CD4-positive, alpha-beta T cell (primary cell): ENCODE measurements at regions not wholly inside any gene's neighbourhood (a gene's known extent, or its start where the extent isn't known, plus 50 kb on each side); places are given as distances from the start of the nearest gene placed in this dataset.

Experiments
- ATAC-seq: fragments of 200-7000 bp; cut with Tn5 transposase; one replicate; pipeline ENCODE4 v1.10.0; 2022; ENCODE audit warnings: mild to moderate bottlenecking; ENCODE audit not compliant: poor library complexity
- CTCF ChIA-PET: fragments of 350-600 bp; sonication (Branson Sonifier 250); formaldehyde crosslinking; loops from one replicate; lab custom pipeline; 2021; ENCODE audit warnings: antibody characterized with exemption, inconsistent platforms; lab: Charles Lee
- POLR2A ChIA-PET: fragments of 350-600 bp; sonication (Branson Sonifier 250); formaldehyde crosslinking; loops from one replicate; lab custom pipeline; 2021; ENCODE audit warnings: antibody characterized with exemption, inconsistent platforms; lab: Charles Lee
- DNase-seq, 14 experiments: peaks; one replicate each; pipeline ENCODE4 v3.0.0-alpha.2; 2013 to 2020; ENCODE audit warnings: mixed read lengths in 2 of 14
- H3K27ac ChIP-seq, 2 donors: one replicate each; pipeline versions ENCODE4 v1.5.1 to v1.7.0; 2013; ENCODE audit warnings: low read length in 2 of 2, low read depth in 1 of 2, mild to moderate bottlenecking in 1 of 2
- H3K27me3 ChIP-seq, 2 experiments: 1 replicate in 1 of 2; 2 replicates in 1 of 2; pipeline versions ENCODE4 v1.6.1 to v1.7.0; 2013; ENCODE audit warnings: low read length in 2 of 2, control low read depth in 1 of 2, mild to moderate bottlenecking in 1 of 2, moderate library complexity in 1 of 2; ENCODE audit not compliant: insufficient read depth in 2 of 2, control insufficient read depth in 1 of 2
- H3K36me3 ChIP-seq: one replicate; pipeline ENCODE4 v1.6.1; 2013; ENCODE audit warnings: low read length, control low read depth; ENCODE audit not compliant: insufficient read depth
- H3K4me1 ChIP-seq: one replicate; pipeline ENCODE4 v1.6.1; 2013; ENCODE audit warnings: low read length, control low read depth; ENCODE audit not compliant: insufficient read depth
- H3K4me3 ChIP-seq: one replicate; pipeline ENCODE4 v1.5.1; 2013; ENCODE audit warnings: mild to moderate bottlenecking, low read length, moderate library complexity
- H3K9me3 ChIP-seq, 2 experiments: 1 replicate in 1 of 2; 2 replicates in 1 of 2; pipeline versions ENCODE4 v1.6.1 to v1.7.0; 2013; ENCODE audit warnings: low read length in 2 of 2, mild to moderate bottlenecking in 2 of 2, control low read depth in 1 of 2, moderate library complexity in 1 of 2; ENCODE audit not compliant: control insufficient read depth in 1 of 2, insufficient read depth in 1 of 2
- H3K27ac Mint-ChIP-seq: one replicate; pipeline ENCODE4 v1.8.0; 2020; ENCODE audit warnings: mixed read lengths
- H3K27me3 Mint-ChIP-seq: one replicate; pipeline ENCODE4 v1.8.0; 2021; ENCODE audit warnings: mixed read lengths
- H3K36me3 Mint-ChIP-seq: one replicate; pipeline ENCODE4 v1.8.0; 2021; ENCODE audit warnings: low read depth, mixed read lengths
- H3K4me1 Mint-ChIP-seq: one replicate; pipeline ENCODE4 v1.8.0; 2021; ENCODE audit warnings: low read depth, mixed read lengths
- H3K4me3 Mint-ChIP-seq: one replicate; pipeline ENCODE4 v1.8.0; 2020; ENCODE audit warnings: mild to moderate bottlenecking, mixed read lengths
- H3K9me3 Mint-ChIP-seq: one replicate; pipeline ENCODE4 v1.8.0; 2020; ENCODE audit warnings: mixed read lengths
- CTCF ChIP-seq: fragments of 200-600 bp; IDR thresholded peaks from one replicate; pipeline ENCODE4 v1.8.0; 2022; ENCODE audit warnings: antibody characterized with exemption, mild to moderate bottlenecking
- intact Hi-C, 2 experiments: fragments of 100-400 bp; cut with DNase I in 1 of 2; cut with micrococcal nuclease in 1 of 2; formaldehyde crosslinking; loops; one replicate each; pipeline versions ENCODE4 v1.15.1 to v1.9.0; 2023 to 2025; cut with DNase I, micrococcal nuclease

- Histone ChIP-seq H3K27ac (no peak overlapping the region), H3K36me3 (no peaks in the 10 kb centered on the region), H3K4me1 (no peaks in the 10 kb centered on the region), H3K9me3 (peaks cover 0 to 6% of the 10 kb centered on the region in 2 experiments), H3K4me3 (no peak overlapping the region), H3K27me3 (peaks cover 0 to 5% of the 10 kb centered on the region in 2 experiments)
- no peaks in the 10 kb centered on the region for H3K4me1 Mint-ChIP-seq
- no peak overlapping the region for H3K27ac Mint-ChIP-seq
- no peak overlapping the region for H3K4me3 Mint-ChIP-seq
- intact Hi-C loops, result no loop called here
- POLR2A ChIA-PET, result no interaction called here
- H3K9me3 Mint-ChIP-seq, result no peaks in the 10 kb centered on the region
- CTCF ChIA-PET, result no interaction called here
- TF ChIP-seq CTCF, result no peak
- ATAC-seq, result no peak
- H3K36me3 Mint-ChIP-seq, result no peaks in the 10 kb centered on the region
- H3K27me3 Mint-ChIP-seq, result peaks cover 10% of the 10 kb centered on the region
- DNase-seq, result no peak
These were observed 96.5 kb upstream of the WNT4 start for GRCh38 chr1:22239378-22239777.

GRCh38 chr1:22241250-22241649 is 98.4 kb upstream of the WNT4 start:
- Histone ChIP-seq H3K27ac (no peak overlapping the region), H3K4me3 (no peak overlapping the region), H3K9me3 (peaks cover 0 to 6% of the 10 kb centered on the region in 2 experiments), H3K4me1 (no peaks in the 10 kb centered on the region), H3K27me3 (peaks cover 0 to 1% of the 10 kb centered on the region in 2 experiments), H3K36me3 (no peaks in the 10 kb centered on the region)
- intact Hi-C loops, result no loop called here
- H3K36me3 Mint-ChIP-seq, result no peaks in the 10 kb centered on the region
- no peak for ATAC-seq
- POLR2A ChIA-PET, result no interaction called here
- no peak for TF ChIP-seq CTCF
- H3K27ac Mint-ChIP-seq, result no peak overlapping the region
- CTCF ChIA-PET, result no interaction called here
- no peak for DNase-seq
- H3K27me3 Mint-ChIP-seq, result peaks cover 4% of the 10 kb centered on the region
- H3K4me3 Mint-ChIP-seq, result no peak overlapping the region
- H3K9me3 Mint-ChIP-seq, result no peaks in the 10 kb centered on the region
- no peaks in the 10 kb centered on the region for H3K4me1 Mint-ChIP-seq

- ATAC-seq (no peak), DNase-seq (no peak)
- H3K4me1 Mint-ChIP-seq, result no peaks in the 10 kb centered on the region
- peaks cover 4% of the 10 kb centered on the region for H3K27me3 Mint-ChIP-seq
- intact Hi-C loops, result no loop called here
- H3K9me3 Mint-ChIP-seq, result no peaks in the 10 kb centered on the region
- no peak overlapping the region for H3K27ac Mint-ChIP-seq
- Histone ChIP-seq H3K4me1 (no peaks in the 10 kb centered on the region), H3K36me3 (no peaks in the 10 kb centered on the region), H3K4me3 (no peak overlapping the region), H3K9me3 (peaks cover 0 to 6% of the 10 kb centered on the region in 2 experiments), H3K27ac (no peak overlapping the region), H3K27me3 (peaks cover 0 to under 1% of the 10 kb centered on the region in 2 experiments)
- no peaks in the 10 kb centered on the region for H3K36me3 Mint-ChIP-seq
- no peak overlapping the region for H3K4me3 Mint-ChIP-seq
- ChIA-PET CTCF (no interaction called here), POLR2A (no interaction called here)
- TF ChIP-seq CTCF, result no peak
These were observed 98.9 kb upstream of the WNT4 start for GRCh38 chr1:22241811-22242210.
